HEK293T (cell line): ENCODE measurements at regions not wholly inside any gene's neighbourhood (a gene's known extent, or its start where the extent isn't known, plus 50 kb on each side); places are given as distances from the start of the nearest gene placed in this dataset.

Source experiments
- ARNT ChIP-seq: fragments of 450-650 bp; IDR thresholded peaks from 2 replicates; pipeline ENCODE4 v1.6.1; 2017; ENCODE audit warnings: mild to moderate bottlenecking
- ELF4 ChIP-seq: fragments of 450-650 bp; IDR thresholded peaks from 2 replicates; pipeline ENCODE4 v1.6.1; 2017; ENCODE audit warnings: antibody characterized with exemption
- FOXA1 ChIP-seq: fragments of 450-650 bp; IDR thresholded peaks from 2 replicates; pipeline ENCODE4 v1.6.1; 2016; ENCODE audit warnings: mild to moderate bottlenecking
- FOXK2 ChIP-seq: fragments of 450-650 bp; IDR thresholded peaks from 2 replicates; pipeline ENCODE4 v1.6.1; 2016; ENCODE audit warnings: mild to moderate bottlenecking
- FOXM1 ChIP-seq: fragments of 450-650 bp; IDR thresholded peaks from 2 replicates; pipeline ENCODE4 v1.6.1; 2017; ENCODE audit warnings: mild to moderate bottlenecking, borderline replicate concordance
- HDGF ChIP-seq: fragments of 450-650 bp; IDR thresholded peaks from 2 replicates; pipeline ENCODE4 v1.6.1; 2017; ENCODE audit warnings: antibody characterized with exemption, borderline replicate concordance
- L3MBTL2 ChIP-seq: fragments of 450-650 bp; conservative IDR thresholded peaks from 2 replicates; pipeline ENCODE4 v1.6.1; 2016; ENCODE audit warnings: mild to moderate bottlenecking
- LEF1 ChIP-seq: fragments of 450-650 bp; IDR thresholded peaks from 2 replicates; pipeline ENCODE4 v1.6.1; 2017; ENCODE audit warnings: mild to moderate bottlenecking, borderline replicate concordance
- NFRKB ChIP-seq: fragments of 450-650 bp; IDR thresholded peaks from 2 replicates; pipeline ENCODE4 v1.6.1; 2016; ENCODE audit warnings: mild to moderate bottlenecking, moderate library complexity
- SP1 ChIP-seq: fragments of 450-650 bp; IDR thresholded peaks from 2 replicates; pipeline ENCODE4 v1.6.1; 2017
- SUZ12 ChIP-seq: fragments of 450-650 bp; IDR thresholded peaks from 2 replicates; pipeline ENCODE4 v1.6.1; 2016; ENCODE audit warnings: mild to moderate bottlenecking
- TARDBP ChIP-seq: fragments of 450-650 bp; IDR thresholded peaks from 2 replicates; pipeline ENCODE4 v1.6.1; 2016
- ZNF384 ChIP-seq: fragments of 450-650 bp; IDR thresholded peaks from 2 replicates; pipeline ENCODE4 v1.6.1; 2016

DNA sequence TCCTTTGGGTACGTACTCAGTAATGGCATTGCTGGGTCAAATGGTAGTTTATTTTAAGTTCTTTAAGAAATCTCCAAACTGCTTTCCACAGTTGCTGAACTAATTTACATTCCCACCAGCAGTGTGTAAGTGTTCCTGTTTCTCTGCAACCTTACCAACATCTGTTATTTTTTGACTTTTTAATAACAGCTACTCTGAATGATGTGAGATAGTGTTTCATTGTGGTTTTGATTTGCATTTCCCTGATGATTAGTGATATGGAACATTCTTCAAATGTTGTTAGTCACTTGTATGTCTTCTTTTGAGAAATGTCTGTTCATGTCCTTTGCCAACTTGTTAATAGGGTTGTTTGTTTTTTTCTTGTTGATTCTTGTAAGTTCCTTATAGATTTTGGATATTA, 558.9 kb downstream of the SH2D4B start:
- no peak for TF ChIP-seq TARDBP
- no peak for TF ChIP-seq NFRKB
- no peak for TF ChIP-seq FOXA1
- TF ChIP-seq FOXM1, result no peak
- TF ChIP-seq SP1, result no peak
- no peak for TF ChIP-seq FOXK2
- TF ChIP-seq ZNF384, result no peak
- no peak for TF ChIP-seq SUZ12
- no peak for TF ChIP-seq HDGF
- TF ChIP-seq ELF4, result no peak
- no peak for TF ChIP-seq LEF1
- no peak for TF ChIP-seq L3MBTL2
- TF ChIP-seq ARNT, result no peak
